Tibial nerve (tissue), 4 donors: ENCODE measurements at regions not wholly inside any gene's neighbourhood (a gene's known extent, or its start where the extent isn't known, plus 50 kb on each side); places are given as distances from the start of the nearest gene placed in this dataset.

Experiments used
- DNase-seq, 2 donors: peaks; one replicate each; pipeline ENCODE4 v3.0.0-alpha.2; 2019; ENCODE audit warnings: low spot score in 2 of 2
- H3K27ac ChIP-seq, 4 donors: fragments of 200-600 bp; sonication (generic) in 3 of 4; one replicate each; pipeline ENCODE4 v1.5.1; 2017 to 2019; ENCODE audit warnings: mild to moderate bottlenecking in 1 of 4
- H3K27me3 ChIP-seq, 2 donors: fragments of 200-600 bp; sonication (generic) in 1 of 2; one replicate each; pipeline versions ENCODE4 v1.5.1 to v1.6.0; 2017 to 2019
- H3K36me3 ChIP-seq, 3 donors: fragments of 200-600 bp; sonication (generic); one replicate each; pipeline ENCODE4 v1.5.1; 2018 to 2019
- H3K4me1 ChIP-seq, 4 donors: fragments of 200-600 bp; sonication (generic) in 3 of 4; one replicate each; pipeline ENCODE4 v1.5.1; 2017 to 2019
- H3K4me3 ChIP-seq, 4 donors: fragments of 200-600 bp; sonication (generic) in 3 of 4; one replicate each; pipeline ENCODE4 v1.5.1; 2017 to 2019; ENCODE audit warnings: mild to moderate bottlenecking in 1 of 4, moderate library complexity in 1 of 4
- H3K9me3 ChIP-seq, 4 donors: fragments of 200-600 bp; sonication (generic) in 3 of 4; one replicate each; pipeline ENCODE4 v1.5.1; 2017 to 2019
- CTCF ChIP-seq, 5 experiments: fragments of 200-600 bp in 3 of 5; fragments of 450-650 bp in 2 of 5; sonication (generic) in 3 of 5; IDR thresholded peaks; one replicate each; pipeline ENCODE4 v1.5.1; 2016 to 2019; ENCODE audit warnings: antibody characterized with exemption in 5 of 5, mild to moderate bottlenecking in 3 of 5, moderate library complexity in 2 of 5
- EP300 ChIP-seq, 2 donors: sonication (generic); formaldehyde crosslinking; IDR thresholded peaks; one replicate each; pipeline ENCODE4 v1.6.1; 2017; ENCODE audit warnings: antibody characterized with exemption in 2 of 2, mild to moderate bottlenecking in 1 of 2
- POLR2A ChIP-seq, 2 donors: fragments of 450-650 bp; IDR thresholded peaks; one replicate each; pipeline ENCODE4 v1.6.1; 2017; ENCODE audit warnings: antibody characterized with exemption in 2 of 2, mild to moderate bottlenecking in 2 of 2, moderate library complexity in 2 of 2
- WGBS, 2 donors: methylation state at CpG; one replicate each; pipeline ENCODE4 v1.1.5; 2018; 5-methylcytosine and 5-hydroxymethylcytosine counted together

- Histone ChIP-seq H3K9me3 (no peaks in the 10 kb centered on the region), H3K4me3 (no peak overlapping the region), H3K36me3 (no peaks in the 10 kb centered on the region), H3K27ac (no peak overlapping the region), H3K4me1 (no peaks in the 10 kb centered on the region), H3K27me3 (no peaks in the 10 kb centered on the region)
- no peak for TF ChIP-seq POLR2A (IDR thresholded peaks at IDR 0.05)
- TF ChIP-seq EP300 (IDR thresholded peaks at IDR 0.05) = no peak
- WGBS, 2 donors = 87 to 88% methylated on average over 3 of the region's 3 CpGs
- DNase-seq = no peak
These were observed 1311.4 kb downstream of the ROBO2 start for GRCh38 chr3:78351334-78351733.

- H3K9me3 ChIP-seq = no peaks in the 10 kb centered on the region
These were observed 1313.3 kb downstream of the ROBO2 start for GRCh38 chr3:78353231-78353630.

GRCh38 chr3:78360849-78361248, 1321.0 kb downstream of the ROBO2 start:
- WGBS, 2 donors = 75 to 90% methylated on average over 4 of the region's 4 CpGs
- no peaks in the 10 kb centered on the region for H3K36me3 ChIP-seq
- TF ChIP-seq CTCF (IDR thresholded peaks at IDR 0.05) = no peak
- no peak for TF ChIP-seq EP300 (IDR thresholded peaks at IDR 0.05)
- TF ChIP-seq POLR2A (IDR thresholded peaks at IDR 0.05) = no peak
- no peaks in the 10 kb centered on the region for H3K27me3 ChIP-seq
- no peak overlapping the region for H3K27ac ChIP-seq
- no peaks in the 10 kb centered on the region for H3K4me1 ChIP-seq
- H3K9me3 ChIP-seq = no peaks in the 10 kb centered on the region
- H3K4me3 ChIP-seq = no peak overlapping the region
- DNase-seq = no peak

More at GRCh38 chr3:78353231-78353630, 1313.3 kb downstream of the ROBO2 start:
- no peak overlapping the region for H3K27ac ChIP-seq
- H3K4me1 ChIP-seq = no peaks in the 10 kb centered on the region
- H3K36me3 ChIP-seq = no peaks in the 10 kb centered on the region
- 85 to 88% methylated on average over 3 of the region's 3 CpGs for WGBS, 2 donors
- DNase-seq = no peak
- H3K4me3 ChIP-seq = no peak overlapping the region
- no peak for TF ChIP-seq CTCF (IDR thresholded peaks at IDR 0.05)
- TF ChIP-seq POLR2A (IDR thresholded peaks at IDR 0.05) = no peak
- TF ChIP-seq EP300 (IDR thresholded peaks at IDR 0.05) = no peak
- no peaks in the 10 kb centered on the region for H3K27me3 ChIP-seq

DNA sequence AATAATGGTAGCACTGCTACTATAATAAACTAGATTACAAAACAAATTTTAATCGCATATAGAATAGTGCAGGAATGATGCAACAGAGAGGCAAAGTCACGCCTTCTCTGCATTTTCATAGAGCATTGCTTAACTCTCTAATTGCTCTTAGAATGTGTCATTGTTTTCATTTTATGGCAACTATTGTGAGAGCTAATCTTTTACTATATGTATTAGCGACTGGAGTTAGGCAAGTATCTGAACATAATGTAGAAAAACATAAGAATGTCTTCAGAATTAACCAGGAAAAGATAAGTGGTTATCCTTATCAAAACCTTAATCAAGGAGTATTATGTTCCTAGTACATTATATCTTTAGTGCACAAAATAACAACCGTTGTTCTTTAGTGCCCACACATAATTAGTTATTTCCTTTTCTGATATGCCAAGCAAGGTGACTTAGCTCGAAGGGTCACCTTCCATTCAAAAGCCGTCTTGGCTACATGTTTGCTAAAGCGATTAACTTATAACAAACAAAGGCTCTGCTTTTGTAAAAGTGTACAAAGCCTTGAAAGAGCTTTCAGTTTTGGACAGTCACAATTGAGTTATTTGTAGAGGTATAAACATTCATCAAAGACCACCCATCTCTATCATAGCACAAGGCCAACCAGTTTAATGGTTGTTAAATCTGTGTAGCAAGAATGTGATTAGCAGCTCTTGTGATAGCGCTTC, 1328.9 kb downstream of the ROBO2 start:
- Histone ChIP-seq H3K27ac (no peak overlapping the region), H3K9me3 (no peaks in the 10 kb centered on the region), H3K36me3 (no peaks in the 10 kb centered on the region), H3K4me1 (no peaks in the 10 kb centered on the region), H3K4me3 (no peak overlapping the region), H3K27me3 (no peaks in the 10 kb centered on the region)
- DNase-seq = no peak
- TF ChIP-seq POLR2A (IDR thresholded peaks at IDR 0.05) (no peak), EP300 (IDR thresholded peaks at IDR 0.05) (no peak), CTCF (IDR thresholded peaks at IDR 0.05) (no peak)
- WGBS, 2 donors = 69 to 77% methylated on average over 8 of the region's 8 CpGs

DNA sequence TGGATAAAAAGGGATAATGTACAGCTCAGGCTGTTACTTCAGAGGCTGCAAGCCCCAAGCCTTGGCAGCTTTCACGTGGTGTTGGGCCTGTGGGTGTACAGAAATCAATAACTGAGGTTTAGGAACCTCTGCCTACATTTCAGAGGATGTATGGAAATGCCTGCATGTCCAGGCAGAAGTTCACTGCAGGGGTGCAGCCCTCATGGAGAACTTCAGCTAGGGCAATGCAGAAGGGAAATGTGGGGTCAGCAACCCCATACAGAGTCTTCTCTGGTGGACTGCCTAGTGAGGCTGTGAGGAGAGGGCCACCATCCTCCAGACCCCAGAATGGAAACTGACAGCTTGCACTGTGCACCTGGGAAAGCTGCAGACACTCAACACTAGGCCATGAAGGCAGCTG, 1350.3 kb downstream of the ROBO2 start:
- no peaks in the 10 kb centered on the region for H3K27me3 ChIP-seq
- no peak overlapping the region for H3K4me3 ChIP-seq
- TF ChIP-seq CTCF (IDR thresholded peaks at IDR 0.05) (no peak), EP300 (IDR thresholded peaks at IDR 0.05) (no peak), POLR2A (IDR thresholded peaks at IDR 0.05) (no peak)
- H3K4me1 ChIP-seq = no peaks in the 10 kb centered on the region
- DNase-seq = no peak
- peaks cover 0 to 22% (median 0%) of the 10 kb centered on the region in 4 donors for H3K9me3 ChIP-seq
- WGBS, 2 donors = 50% methylated on average over 1 of the region's 1 CpG; no CpG with 5 or more reads in 1 of the 2 donors
- no peaks in the 10 kb centered on the region for H3K36me3 ChIP-seq
- H3K27ac ChIP-seq = no peak overlapping the region
